HL-60/S4 treated with retinoic acid at 250 ng/mL for 4 days and 3 days (cell line): ENCODE measurements at regions not wholly inside any gene's neighbourhood (a gene's known extent, or its start where the extent isn't known, plus 50 kb on each side); places are given as distances from the start of the nearest gene placed in this dataset.

Source experiments
- in situ Hi-C: fragments of 300-500 bp; cut with MboI; formaldehyde crosslinking; loops from 2 replicates; pipeline ENCODE4 v1.7.0; 2022; ENCODE audit warnings: low sequenced_read_pairs

- in situ Hi-C loops, result no loop called here
These were observed 200.1 kb downstream of the TLE3 start for GRCh38 chr15:69897471-69898237.

- in situ Hi-C loops, result no loop called here
These were observed 199.5 kb downstream of the TLE3 start for GRCh38 chr15:69898243-69898642.

- in situ Hi-C loops, result no loop called here
These were observed 195.2 kb downstream of the TLE3 start for GRCh38 chr15:69902414-69903062.

- in situ Hi-C loops, result no loop called here
These were observed 193.9 kb downstream of the TLE3 start for GRCh38 chr15:69903470-69904469.

GRCh38 chr15:69906256-69907185, 191.2 kb downstream of the TLE3 start:
- in situ Hi-C loops, result no loop called here

- in situ Hi-C loops, result no loop called here
These were observed 189.7 kb downstream of the TLE3 start for GRCh38 chr15:69908060-69908459.

GRCh38 chr15:69908590-69909420, 188.9 kb downstream of the TLE3 start:
- in situ Hi-C loops, result no loop called here

GRCh38 chr15:69909719-69910444, 187.8 kb downstream of the TLE3 start:
- in situ Hi-C loops, result no loop called here

- in situ Hi-C loops, result no loop called here
These were observed 187.2 kb downstream of the TLE3 start for GRCh38 chr15:69910514-69910913.

GRCh38 chr15:69912116-69912515, 185.6 kb downstream of the TLE3 start:
- in situ Hi-C loops, result no loop called here

GRCh38 chr15:69914040-69914439, 183.7 kb downstream of the TLE3 start:
- in situ Hi-C loops, result no loop called here

GRCh38 chr15:69914960-69915359, 182.8 kb downstream of the TLE3 start:
- in situ Hi-C loops, result no loop called here

- in situ Hi-C loops, result no loop called here
These were observed 181.4 kb downstream of the TLE3 start for GRCh38 chr15:69916169-69916785.

- in situ Hi-C loops, result no loop called here
These were observed 180.7 kb downstream of the TLE3 start for GRCh38 chr15:69917056-69917455.

- in situ Hi-C loops, result no loop called here
These were observed 177.9 kb downstream of the TLE3 start for GRCh38 chr15:69919816-69920215.

- in situ Hi-C loops, result no loop called here
These were observed 177.5 kb downstream of the TLE3 start for GRCh38 chr15:69920221-69920620.

GRCh38 chr15:69921626-69922619, 175.8 kb downstream of the TLE3 start:
- in situ Hi-C loops, result no loop called here
